NCI-H2227 (cell line): ENCODE measurements at regions not wholly inside any gene's neighbourhood (a gene's known extent, or its start where the extent isn't known, plus 50 kb on each side); places are given as distances from the start of the nearest gene placed in this dataset.

Experiments
- DNase-seq: peaks from one replicate; lab custom pipeline; 2025; ENCODE audit not compliant: unreplicated experiment; lab: John Stamatoyannopoulos, UW

- DNase-seq: no peak
These were observed 203.3 kb upstream of the LPP start for GRCh38 chr3:187950671-187951070.

GRCh38 chr3:187951452-187952190, 202.3 kb upstream of the LPP start:
- DNase-seq: no peak

GRCh38 chr3:187952849-187953248, 201.1 kb upstream of the LPP start:
- DNase-seq: no peak

GRCh38 chr3:187954516-187954872, 199.5 kb upstream of the LPP start:
- no peak for DNase-seq

- DNase-seq: no peak
These were observed 198.9 kb upstream of the LPP start for GRCh38 chr3:187954873-187955586.

- no peak for DNase-seq
These were observed 198.4 kb upstream of the LPP start for GRCh38 chr3:187955587-187955952.

GRCh38 chr3:187957165-187957581, 196.8 kb upstream of the LPP start:
- peak; percentile 58 for DNase-seq

GRCh38 chr3:187957582-187957981, 196.4 kb upstream of the LPP start:
- no peak for DNase-seq

- no peak for DNase-seq
These were observed 195.4 kb upstream of the LPP start for GRCh38 chr3:187958432-187959003.

GRCh38 chr3:187960820-187961219, 193.1 kb upstream of the LPP start:
- no peak for DNase-seq

GRCh38 chr3:187961366-187961765, 192.6 kb upstream of the LPP start:
- DNase-seq: no peak

- no peak for DNase-seq
These were observed 190.8 kb upstream of the LPP start for GRCh38 chr3:187963003-187963676.

- no peak for DNase-seq
These were observed 190.1 kb upstream of the LPP start for GRCh38 chr3:187963677-187964385.

GRCh38 chr3:187964760-187965159, 189.2 kb upstream of the LPP start:
- no peak for DNase-seq

- no peak for DNase-seq
These were observed 187.9 kb upstream of the LPP start for GRCh38 chr3:187966096-187966495.

GRCh38 chr3:187966636-187967406, 187.1 kb upstream of the LPP start:
- DNase-seq: no peak

- no peak for DNase-seq
These were observed 186.0 kb upstream of the LPP start for GRCh38 chr3:187967993-187968392.

GRCh38 chr3:187968883-187969580, 184.9 kb upstream of the LPP start:
- no peak for DNase-seq

- no peak for DNase-seq
These were observed 184.4 kb upstream of the LPP start for GRCh38 chr3:187969581-187969950.

- DNase-seq: no peak
These were observed 183.9 kb upstream of the LPP start for GRCh38 chr3:187970106-187970505.
